HepG2 (cell line): ENCODE measurements at regions not wholly inside any gene's neighbourhood (a gene's known extent, or its start where the extent isn't known, plus 50 kb on each side); places are given as distances from the start of the nearest gene placed in this dataset.

Experiments
- MTA1 ChIP-seq: sonication (generic); formaldehyde crosslinking; IDR thresholded peaks from 2 replicates; pipeline ENCODE4 v1.4.0; 2020; ENCODE audit warnings: missing genetic modification reagents, mild to moderate bottlenecking, borderline replicate concordance
- TCF7 ChIP-seq: sonication (generic); IDR thresholded peaks from 2 replicates; pipeline ENCODE4 v1.6.1; 2016; ENCODE audit warnings: antibody characterized with exemption, low read depth
- TF ChIP-seq, protein P1 (sequence below): sonication (generic); formaldehyde crosslinking; IDR thresholded peaks from 2 replicates; pipeline ENCODE4 v1.5.0; 2020; ENCODE audit warnings: mild to moderate bottlenecking, missing genetic modification reagents, moderate library complexity
- TF ChIP-seq, protein P2 (sequence below): sonication (generic); formaldehyde crosslinking; IDR thresholded peaks from 2 replicates; pipeline ENCODE4 v1.5.0; 2020; ENCODE audit warnings: missing genetic modification reagents
- TF ChIP-seq, protein P3 (sequence below): sonication (generic); formaldehyde crosslinking; IDR thresholded peaks from 2 replicates; pipeline ENCODE4 v1.9.0; 2022; ENCODE audit warnings: low read depth, missing genetic modification reagents
- TF ChIP-seq, protein P4 (sequence below): IDR thresholded peaks from 2 replicates; pipeline ENCODE4 v1.6.1; 2012; ENCODE audit warnings: inconsistent platforms

DNA sequence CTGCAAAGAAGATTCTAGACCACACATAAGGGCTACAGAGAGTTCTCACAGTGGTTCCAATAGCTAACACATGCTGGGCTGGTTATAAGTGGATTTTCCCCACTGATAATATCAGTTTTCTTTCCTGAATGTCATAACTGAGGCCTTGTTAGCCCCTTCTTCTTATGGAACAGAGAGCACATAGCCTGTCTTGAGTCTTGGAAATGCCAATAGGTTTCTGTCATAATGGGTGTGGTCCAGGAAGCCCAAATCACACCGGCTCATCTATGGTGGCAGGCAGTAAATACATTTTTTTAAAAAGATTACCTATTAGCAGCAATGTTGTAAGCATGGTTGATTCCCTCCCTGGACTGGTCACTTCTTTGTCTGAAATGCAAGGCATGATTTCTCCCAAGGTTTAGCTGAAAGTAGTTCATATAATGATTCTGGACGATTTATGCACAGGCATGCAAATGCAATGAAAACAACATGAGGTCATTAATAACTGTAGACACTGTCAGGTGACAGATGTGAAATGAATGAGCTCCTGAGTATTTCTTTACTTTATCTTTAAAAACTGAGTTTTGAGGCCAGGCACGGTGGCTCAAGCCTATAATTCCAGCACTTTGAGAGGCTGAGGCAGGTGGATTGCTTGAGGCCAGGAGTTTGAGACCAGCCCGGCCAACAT, 67.2 kb upstream of the ATP2C1 start:
- TF ChIP-seq, protein P1, sequence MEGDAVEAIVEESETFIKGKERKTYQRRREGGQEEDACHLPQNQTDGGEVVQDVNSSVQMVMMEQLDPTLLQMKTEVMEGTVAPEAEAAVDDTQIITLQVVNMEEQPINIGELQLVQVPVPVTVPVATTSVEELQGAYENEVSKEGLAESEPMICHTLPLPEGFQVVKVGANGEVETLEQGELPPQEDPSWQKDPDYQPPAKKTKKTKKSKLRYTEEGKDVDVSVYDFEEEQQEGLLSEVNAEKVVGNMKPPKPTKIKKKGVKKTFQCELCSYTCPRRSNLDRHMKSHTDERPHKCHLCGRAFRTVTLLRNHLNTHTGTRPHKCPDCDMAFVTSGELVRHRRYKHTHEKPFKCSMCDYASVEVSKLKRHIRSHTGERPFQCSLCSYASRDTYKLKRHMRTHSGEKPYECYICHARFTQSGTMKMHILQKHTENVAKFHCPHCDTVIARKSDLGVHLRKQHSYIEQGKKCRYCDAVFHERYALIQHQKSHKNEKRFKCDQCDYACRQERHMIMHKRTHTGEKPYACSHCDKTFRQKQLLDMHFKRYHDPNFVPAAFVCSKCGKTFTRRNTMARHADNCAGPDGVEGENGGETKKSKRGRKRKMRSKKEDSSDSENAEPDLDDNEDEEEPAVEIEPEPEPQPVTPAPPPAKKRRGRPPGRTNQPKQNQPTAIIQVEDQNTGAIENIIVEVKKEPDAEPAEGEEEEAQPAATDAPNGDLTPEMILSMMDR: no peak
- TF ChIP-seq, protein P2, sequence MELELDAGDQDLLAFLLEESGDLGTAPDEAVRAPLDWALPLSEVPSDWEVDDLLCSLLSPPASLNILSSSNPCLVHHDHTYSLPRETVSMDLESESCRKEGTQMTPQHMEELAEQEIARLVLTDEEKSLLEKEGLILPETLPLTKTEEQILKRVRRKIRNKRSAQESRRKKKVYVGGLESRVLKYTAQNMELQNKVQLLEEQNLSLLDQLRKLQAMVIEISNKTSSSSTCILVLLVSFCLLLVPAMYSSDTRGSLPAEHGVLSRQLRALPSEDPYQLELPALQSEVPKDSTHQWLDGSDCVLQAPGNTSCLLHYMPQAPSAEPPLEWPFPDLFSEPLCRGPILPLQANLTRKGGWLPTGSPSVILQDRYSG (CRISPR knock-in tag): no peak
- TF ChIP-seq, protein P3, sequence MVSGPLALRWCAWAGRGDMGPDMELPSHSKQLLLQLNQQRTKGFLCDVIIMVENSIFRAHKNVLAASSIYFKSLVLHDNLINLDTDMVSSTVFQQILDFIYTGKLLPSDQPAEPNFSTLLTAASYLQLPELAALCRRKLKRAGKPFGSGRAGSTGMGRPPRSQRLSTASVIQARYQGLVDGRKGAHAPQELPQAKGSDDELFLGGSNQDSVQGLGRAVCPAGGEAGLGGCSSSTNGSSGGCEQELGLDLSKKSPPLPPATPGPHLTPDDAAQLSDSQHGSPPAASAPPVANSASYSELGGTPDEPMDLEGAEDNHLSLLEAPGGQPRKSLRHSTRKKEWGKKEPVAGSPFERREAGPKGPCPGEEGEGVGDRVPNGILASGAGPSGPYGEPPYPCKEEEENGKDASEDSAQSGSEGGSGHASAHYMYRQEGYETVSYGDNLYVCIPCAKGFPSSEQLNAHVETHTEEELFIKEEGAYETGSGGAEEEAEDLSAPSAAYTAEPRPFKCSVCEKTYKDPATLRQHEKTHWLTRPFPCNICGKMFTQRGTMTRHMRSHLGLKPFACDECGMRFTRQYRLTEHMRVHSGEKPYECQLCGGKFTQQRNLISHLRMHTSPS (CRISPR knock-in tag): no peak
- TF ChIP-seq MTA1 (CRISPR knock-in tag) (no peak), TCF7 (no peak)
- TF ChIP-seq, protein P4, sequence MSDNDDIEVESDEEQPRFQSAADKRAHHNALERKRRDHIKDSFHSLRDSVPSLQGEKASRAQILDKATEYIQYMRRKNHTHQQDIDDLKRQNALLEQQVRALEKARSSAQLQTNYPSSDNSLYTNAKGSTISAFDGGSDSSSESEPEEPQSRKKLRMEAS: no peak
